NK-92 treated with Interleukin-12 subunit alpha and Interleukin-12 subunit beta, amount 100 ng/mL, for 24 hours (cell line): ENCODE measurements at regions not wholly inside any gene's neighbourhood (a gene's known extent, or its start where the extent isn't known, plus 50 kb on each side); places are given as distances from the start of the nearest gene placed in this dataset.

Source experiments
- DNase-seq: peaks from one replicate; lab custom pipeline; 2025; lab: John Stamatoyannopoulos, UW

DNA sequence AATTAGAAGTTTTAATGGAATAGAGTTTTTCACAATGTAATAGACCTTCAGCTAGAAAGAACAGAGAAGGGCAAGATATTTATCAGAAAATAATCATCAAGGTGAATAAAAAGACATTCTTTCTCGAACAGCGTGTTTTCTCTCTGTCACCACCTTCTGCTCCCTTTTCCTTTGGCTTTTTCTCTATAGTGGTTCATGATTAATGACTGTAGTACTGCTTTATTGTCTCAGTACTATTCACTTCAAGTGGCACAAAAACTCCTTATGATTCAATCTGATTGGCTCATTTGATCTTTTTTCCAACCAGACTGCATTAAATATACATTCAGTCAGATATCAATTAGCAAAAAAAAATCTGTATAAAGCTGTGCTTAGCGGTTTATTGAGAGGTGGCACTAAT, 516.0 kb downstream of the OTOL1 start:
- DNase-seq, result no peak

DNA sequence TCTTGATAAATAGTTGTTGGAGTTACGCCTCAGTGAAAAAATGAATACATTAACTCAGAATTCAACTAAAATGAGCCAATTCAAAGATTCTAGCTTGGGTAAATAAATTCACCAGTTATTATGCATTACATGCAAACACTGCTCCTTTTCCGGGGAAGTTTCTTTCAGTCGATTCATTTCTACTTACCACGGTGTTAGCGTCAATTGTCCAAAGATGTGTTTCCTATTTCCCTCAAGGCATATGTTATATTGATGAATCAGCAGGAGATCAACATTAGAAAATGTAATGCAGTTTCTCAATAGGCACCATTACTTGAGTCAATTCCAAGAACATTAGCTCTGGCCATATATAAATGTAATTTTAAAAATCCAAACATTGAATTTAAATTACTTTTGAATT, 517.7 kb downstream of the OTOL1 start:
- DNase-seq, result no peak

DNA sequence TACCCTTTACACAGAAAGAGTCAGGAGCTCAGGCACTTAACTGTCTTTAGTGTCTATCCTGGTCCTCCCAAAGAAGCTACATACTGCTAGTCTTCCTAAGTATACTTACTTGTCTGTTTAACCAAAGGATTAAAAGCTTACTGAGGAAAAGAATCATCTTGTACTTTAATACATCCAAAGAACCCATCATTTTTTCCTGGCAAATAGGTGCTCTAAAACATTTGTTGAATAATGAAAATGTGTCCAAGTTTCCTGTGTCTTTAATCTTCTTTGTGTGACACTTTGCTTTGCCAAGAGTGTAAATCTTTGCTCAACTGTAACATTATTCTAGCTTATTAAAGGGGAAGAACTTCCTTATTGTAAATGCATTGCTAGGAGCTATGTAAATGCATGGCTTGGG, 519.2 kb downstream of the OTOL1 start:
- DNase-seq, result no peak

DNA sequence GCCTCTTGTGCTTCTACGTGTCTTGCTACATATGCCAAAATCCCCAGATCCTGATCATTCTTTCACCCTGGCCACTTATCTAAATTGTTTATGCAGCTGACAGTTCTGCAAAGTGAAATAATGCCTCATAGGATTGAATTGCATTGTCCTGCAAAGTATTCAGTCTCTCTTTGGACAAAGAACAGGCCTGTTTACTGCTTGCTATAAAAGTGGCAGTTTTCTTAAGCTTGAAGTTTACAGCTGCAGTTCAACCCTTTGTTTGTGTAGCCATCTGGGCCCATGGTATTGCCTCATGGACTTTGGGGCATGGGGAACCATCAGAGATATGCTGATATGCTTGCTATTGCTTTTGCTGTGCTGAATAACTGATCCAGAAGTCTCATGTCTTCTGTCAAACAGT, 523.2 kb downstream of the OTOL1 start:
- DNase-seq, result no peak

DNA sequence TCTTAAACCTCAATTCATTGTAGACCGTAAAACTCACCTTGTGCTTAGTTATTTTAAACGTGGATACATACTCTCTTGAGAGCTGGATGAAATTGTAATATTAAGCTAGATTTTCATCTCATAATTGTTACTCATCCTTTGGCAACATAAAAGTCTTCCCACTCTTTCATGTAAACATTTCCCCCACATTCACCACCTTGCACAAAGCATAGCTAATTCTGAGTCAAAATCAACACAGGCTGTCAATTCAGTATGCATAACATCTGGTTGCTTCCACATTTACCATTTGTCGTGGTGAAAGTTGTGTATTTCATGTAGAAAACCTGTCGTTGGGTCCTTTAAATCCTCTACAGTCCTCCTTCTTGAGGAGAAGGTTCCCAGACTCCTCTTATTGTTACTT, 524.6 kb downstream of the OTOL1 start:
- no peak for DNase-seq

DNA sequence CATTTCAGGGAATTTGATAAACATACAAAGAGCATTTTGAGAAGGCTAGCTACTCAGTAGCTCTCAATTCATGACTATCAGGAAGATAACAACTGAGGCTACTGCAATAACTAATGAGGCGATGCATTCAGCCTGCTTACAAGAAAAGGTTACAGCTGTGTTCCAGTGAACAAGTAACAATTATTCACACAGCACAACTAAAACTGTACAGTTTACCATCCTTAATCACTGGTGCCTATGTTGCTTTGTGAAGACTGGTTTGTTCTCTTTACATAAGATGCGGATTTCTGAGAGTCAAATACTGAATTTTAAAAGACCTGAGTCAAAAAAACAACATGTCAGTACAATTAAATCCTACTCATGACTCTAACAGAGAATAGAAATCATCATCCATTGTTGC, 526.3 kb downstream of the OTOL1 start:
- no peak for DNase-seq

DNA sequence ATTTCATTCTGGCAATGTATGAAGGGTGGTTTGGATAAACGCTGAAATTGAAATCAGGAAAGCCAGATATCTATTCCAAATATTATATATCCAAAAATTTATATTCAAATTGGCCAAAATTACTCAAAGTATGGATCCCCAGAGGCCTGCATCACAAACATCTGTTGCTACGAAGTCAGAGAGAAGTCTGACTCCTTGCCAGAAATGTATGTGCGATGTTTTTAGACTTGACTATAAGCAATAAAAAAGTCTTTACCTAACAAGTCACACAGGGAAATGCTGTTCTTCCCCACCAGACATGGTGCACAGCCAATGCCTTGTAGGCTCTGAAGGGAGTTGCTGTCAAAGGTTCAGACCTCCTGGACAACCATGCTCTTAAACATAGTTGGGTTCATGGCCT, 533.1 kb downstream of the OTOL1 start:
- DNase-seq, result no peak

DNA sequence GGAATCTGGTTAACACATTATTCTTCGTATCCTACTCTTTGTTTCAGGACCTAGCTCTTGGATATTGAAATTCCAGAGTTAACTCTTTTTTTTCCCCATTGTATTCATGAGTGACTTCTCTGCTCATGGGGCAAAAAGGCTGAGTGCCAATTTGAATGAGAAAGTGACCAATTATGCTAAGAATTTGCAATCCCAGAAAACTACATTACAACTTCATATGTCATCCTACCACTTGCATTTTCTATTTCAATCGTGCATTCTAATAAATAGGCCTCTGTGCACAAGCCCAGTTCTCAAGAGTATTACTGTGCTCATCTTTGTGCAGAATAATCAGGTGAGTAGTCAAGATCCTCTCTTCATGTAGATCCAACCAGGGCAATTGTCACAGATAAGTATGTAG, 537.8 kb downstream of the OTOL1 start:
- no peak for DNase-seq

DNA sequence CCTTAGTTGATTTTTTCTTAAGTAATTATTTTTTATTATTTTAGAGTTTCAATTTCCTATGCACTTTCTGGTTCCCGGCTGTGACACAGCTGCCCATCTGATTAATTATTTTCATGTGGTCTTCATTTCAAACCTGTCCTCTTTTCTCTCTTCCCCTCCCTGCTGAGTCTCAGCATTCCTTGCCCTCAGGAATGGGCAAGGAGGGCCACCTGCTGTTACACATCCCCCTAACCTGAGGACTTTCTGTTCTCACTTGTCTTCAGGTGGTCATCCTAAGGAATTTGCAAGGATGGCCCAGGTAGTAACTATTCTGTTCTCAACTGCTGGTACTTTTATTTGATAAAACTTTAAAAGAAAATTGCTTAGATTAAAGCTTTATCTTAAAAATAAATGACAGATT, 545.0 kb downstream of the OTOL1 start:
- DNase-seq, result no peak

DNA sequence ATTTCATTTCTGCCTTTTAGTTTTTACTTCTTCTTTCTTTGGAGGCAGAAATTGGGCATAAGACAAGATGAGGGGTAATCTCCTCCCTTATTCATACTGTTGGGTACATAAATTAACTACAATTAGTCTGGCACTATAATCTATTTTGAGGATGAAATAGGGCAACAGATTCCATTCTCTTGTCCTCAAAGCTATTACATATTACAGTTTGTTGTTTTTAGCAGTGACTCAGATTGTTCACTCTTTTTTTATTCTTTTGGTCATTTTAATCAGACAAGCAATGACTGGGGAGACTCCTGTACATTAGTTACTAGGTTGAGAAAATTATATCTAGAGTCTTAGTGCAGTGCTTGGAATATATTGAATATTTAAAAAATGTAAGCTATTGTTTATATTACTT, 556.0 kb downstream of the OTOL1 start:
- no peak for DNase-seq

DNA sequence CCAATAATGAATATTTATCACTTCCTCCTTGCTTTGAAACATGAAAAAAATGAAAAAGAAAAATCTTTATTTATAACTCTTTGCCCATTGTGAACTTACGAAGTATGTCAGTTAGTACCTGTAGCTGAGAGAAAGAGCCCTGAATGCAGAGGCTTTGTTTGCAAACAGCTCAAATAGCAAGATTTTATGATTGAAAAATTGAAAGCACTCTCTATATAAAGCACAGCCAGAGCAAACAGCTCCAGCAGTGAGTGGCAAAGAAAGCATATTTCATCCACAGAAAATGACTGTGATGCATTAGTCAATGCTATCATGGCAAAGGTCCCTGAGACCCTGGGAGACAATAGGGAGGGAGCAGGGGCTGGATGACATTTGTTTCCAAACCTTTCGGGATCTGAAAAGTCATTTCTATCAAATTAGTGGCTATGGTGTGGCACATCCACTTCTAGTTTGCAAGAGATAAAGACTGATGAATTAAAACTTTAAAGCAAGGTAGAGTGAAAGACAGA, 576.1 kb downstream of the OTOL1 start:
- DNase-seq, result no peak

DNA sequence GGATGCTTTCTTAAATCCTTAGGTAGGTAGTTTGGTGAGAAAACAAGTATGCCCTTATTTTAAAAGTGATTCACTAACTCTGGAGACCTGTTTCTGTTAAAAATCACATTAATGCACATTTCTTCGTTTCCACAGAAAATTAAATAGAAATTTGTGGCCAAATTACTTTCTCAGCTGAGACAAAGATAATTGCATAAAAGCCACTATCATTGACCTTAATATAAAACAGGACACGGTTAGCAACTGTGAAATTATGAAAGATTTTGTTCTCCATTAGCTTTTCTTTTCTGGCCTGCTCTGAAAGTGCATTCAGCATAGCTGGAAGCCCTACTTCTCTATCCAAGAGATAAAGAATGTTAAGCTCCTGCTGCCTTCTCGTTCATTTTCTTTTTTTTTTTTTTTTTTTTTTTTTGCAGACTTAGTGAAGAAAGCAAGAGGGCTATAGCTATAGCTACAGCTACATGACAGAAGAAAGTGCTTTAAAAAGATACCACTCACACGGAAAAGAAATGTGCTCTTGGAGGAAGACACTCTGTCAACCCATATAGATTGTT, 576.9 kb downstream of the OTOL1 start:
- DNase-seq, result no peak

DNA sequence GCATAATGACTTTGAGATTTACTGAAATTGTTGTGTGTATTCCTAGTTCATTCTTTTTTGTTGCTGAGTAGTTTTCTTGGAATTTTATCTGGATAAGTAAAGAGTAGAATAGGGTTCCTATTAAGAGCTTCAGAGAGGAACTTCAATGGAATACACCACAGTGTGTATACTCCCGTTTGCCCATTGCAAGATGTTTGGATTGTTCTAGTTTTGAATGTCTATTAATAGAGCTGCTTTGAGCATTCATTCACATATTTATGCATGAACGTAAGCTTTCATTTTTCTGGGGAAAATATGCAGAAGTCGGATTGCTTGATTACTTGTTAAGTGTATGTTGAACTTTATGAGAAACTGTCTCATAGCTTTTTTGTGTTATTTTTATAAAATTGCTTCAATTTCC, 580.5 kb downstream of the OTOL1 start:
- no peak for DNase-seq

DNA sequence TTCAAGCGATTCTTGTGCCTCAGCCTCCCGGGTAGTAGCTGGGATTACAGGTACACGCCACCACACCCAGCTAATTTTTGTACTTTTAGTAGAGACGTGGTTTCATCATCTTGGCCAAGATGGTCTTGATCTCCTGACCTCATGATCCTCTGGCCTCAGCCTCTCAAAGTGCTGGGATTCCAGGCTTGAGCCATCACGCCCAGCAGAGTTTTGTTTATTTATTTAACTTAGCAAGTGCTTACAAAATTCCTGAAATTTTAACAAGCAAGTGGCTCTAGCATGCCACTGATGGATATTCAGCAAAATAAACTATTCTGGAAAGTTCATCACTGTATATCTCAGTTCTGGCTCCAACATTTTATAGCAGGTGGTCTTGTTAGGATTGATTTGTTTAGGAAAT, 585.9 kb downstream of the OTOL1 start:
- DNase-seq, result no peak

DNA sequence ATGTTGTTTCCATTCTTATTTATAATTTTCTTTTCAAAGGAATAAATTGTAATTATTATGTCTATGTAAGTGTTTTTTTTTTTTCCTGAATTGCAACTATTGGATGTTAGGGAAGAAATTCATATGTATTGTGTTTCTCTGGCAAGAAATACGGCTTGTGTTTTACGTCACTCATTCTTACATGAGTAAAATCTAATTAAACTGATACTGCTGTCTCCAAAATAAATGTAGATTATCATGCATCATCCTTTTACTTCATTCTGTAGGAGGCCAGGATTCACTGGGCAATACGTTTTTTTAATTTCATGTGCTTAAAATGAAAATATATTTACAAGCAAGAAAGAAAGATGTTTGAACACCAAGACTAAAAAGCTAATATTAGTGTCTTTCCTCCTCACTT, 590.8 kb downstream of the OTOL1 start:
- DNase-seq, result no peak

DNA sequence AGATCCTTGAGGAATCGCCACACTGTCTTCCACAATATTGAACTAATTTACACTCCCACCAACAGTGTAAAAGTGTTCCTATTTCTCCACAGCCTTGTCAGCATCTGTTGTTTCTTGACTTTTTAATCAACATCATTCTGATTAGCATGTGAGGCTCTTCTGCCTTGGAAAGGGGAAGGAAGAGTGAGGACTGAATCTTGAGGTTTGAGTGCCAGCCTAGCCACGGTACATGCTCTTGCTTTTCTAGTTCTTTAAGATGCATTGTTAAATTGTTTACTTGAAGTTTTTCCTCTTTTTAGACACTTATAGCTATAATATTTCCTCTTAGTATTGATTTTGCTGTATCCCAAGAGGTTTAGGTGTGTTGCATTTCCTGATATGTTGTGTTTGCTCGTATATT, 596.1 kb downstream of the OTOL1 start:
- DNase-seq, result no peak

DNA sequence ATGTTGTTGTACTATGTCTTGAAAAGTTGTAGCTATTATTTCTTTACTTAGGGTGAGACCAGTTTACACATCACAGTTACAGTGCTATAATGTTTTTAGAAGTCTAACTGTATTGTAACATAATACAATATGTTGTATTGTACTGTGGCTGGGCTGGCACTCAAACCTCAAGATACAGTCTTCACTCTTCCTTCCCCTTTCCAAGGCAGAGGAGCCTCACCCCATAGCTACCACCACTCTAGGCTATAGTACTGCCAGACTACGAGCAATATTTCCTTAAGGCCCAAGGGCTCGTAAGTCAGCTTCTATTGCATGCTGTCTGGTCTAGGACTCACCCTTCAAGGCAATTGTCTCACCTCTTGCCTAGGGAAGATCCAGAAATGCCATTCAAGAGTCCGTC, 597.7 kb downstream of the OTOL1 start:
- no peak for DNase-seq

DNA sequence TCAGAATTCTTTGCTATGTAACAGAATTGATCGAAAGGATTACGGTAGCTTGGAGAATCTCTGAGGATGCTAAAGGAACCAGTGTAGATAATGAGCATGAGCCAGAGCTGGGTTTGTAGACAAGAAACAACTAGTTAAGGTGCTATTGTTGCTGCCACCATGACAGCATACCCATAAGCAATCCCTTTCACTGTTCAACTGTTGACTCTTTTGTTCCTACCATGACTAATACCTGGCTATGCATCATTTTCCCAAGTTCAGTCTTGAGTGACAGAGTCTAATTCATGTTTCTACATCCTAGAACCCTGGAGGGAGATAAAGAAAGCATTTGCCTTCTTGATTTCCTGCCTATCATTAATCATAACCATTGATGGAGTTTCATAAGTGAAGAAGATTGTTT, 600.3 kb downstream of the OTOL1 start:
- DNase-seq, result no peak

DNA sequence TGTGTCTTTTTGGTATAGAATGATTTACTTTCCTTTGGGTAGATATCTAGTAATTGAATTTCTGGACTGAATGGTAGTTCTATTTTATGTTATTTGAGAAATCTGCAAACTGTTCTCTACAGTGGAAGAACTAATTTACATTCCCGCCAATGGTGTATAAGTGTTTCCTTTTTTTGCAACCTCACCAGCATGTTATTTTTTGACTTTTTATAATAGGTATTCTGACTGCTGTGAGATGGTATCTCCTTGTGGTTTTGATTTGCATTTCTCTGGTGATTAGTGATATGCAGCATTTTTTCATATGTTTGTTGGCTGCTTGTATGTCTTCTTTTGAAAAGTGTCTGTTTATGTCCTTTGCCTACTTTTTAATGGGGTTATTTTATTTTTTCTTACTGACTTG, 607.2 kb downstream of the OTOL1 start:
- DNase-seq, result no peak

DNA sequence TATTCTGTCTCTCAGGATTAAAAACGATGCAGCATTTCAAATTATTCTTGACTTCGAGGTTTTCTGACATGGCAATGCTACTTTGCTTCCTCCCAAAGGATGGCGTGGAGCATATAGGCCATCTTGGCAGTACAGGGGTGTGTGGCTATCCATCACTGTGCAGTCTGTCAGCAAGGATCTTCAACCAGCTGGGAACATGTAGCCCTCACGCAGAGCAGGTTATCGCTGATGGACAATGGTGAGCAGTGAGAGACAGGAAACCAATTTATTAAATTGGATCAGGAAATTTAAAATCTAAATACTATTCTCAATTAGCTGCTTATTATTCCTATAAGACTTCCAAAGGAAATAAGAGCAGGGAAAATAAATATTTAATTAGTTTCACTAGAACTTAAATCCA, 615.3 kb downstream of the OTOL1 start:
- DNase-seq, result no peak

DNA sequence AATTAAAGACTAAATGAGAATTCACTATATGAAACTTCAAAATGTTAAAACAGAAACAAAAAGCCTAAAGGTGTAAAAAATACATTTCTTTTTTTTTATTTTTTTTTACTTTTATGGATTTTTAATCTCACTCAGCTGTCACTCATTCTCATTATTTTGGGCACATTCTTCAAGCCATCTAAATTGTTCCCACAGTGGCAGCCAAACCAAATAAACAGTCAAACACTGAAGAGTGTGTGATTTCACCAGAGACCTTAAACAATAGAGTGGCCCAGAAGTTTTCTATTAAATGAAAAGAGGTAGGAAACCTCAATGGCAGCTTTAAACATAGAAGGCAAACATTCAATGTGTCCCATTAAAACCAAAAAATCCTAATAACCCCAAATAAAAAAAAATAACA, 616.1 kb downstream of the OTOL1 start:
- DNase-seq, result no peak

DNA sequence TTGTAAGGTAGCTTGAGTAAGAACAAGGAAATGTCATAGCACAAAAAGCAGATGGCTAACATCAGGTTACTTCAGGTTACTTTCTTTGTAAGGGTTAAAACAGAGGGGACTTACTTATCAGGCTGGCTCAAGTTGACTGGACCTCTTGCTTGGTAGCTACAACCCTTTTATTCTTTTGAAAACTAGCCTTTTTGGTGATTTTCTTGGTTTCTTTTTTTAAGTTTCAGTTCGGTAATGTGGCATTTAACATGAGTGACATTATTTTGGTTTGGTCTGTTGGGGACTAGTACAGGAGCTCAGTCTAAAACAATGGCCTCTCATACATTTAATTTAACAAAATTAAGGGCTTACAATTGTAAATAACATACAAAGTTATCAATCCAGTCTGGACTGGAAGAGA, 621.4 kb downstream of the OTOL1 start:
- no peak for DNase-seq

DNA sequence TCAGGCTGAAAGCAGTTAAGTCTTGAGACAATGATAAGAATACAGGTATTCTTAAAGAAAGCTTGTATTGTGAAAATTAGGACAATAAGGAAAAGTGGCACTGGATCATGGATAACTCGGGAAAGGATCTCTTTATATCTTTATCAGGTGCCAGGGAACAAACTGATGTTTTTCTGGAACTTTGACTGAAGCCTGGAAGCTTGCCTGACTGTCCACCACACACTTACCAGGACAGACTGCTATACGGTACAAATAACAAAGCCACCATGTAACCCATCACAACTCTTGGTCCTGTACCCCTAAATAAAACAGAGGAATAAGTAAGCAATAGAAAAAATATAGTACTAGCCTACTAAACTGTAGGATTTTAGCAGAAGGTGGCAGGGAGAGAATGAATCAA, 623.0 kb downstream of the OTOL1 start:
- DNase-seq, result no peak

DNA sequence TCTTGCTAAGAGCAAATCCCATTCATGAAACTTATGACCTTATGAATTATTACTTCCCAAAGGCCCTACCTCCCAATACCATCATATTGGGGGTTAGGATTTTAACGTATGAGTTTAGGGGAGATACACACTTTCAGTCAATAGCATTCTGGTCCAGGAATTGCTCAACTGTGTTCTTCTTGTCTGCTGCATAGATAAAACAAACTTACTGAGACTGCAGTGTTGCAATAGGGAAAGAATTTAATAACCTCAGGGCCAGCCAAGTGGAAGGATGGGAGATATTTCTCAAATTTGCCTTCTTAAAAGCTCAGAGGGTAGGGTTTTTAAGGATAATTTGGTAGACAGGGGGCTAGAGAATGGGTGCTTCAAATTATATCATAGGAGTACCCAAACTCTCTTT, 625.8 kb downstream of the OTOL1 start:
- DNase-seq, result no peak

DNA sequence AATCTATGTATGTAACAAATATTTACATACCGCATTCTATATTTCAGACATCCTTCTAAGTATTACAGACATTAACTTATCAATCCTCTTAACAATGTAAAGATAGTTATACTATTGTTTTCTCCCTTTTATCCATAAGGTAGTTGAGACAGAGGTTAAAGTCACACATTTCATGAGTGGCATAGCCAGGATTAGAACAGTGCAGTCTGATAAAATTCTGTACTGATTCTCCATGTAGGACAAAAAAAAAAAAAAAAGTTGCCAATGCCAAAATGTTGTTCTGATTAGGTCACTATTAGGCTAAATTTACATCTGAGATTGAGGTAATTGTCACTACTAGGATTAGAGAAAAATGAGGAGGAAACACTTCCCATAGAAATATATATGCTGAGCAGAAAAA, 629.2 kb downstream of the OTOL1 start:
- DNase-seq, result no peak
